ENCODE measurements at regions not wholly inside any gene's neighbourhood (a gene's known extent, or its start where the extent isn't known, plus 50 kb on each side); places are given as distances from the start of the nearest gene placed in this dataset.

DNA sequence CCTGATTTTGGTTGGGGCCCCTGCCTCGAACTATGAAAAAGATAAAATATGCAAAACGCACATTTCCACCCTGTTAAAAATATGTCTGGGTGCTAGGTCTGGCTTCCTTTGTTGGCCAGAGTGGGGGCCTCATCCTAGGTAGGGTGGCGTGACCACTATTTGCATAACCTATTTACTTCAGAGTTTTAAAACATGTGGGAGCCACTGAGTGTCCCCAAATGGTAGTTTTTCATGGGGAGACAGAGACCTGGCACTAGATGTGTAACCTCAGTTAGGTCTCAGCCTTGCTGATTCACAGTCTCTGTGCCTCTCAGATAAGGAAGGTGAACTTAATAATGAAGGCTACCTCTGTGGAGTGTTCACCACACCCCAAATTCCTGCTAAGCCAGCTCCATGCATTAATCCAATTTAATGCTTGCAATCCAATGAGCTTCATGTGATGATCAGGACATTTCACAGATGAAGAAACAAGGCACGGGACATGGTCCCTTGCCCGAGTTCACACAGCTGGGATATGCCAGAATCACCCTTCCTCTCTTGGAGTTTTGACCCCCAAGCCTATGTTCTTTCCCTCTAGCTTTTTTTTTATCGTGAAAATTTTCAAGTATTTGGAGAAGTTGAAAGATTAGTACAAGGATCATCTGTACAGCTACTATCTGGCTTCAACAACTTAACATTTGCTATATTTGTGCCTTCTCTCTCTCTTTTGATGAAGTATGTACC is 103.4 kb downstream of the IRF8 start:
- H3K9me3 ChIP-seq (ENCODE audit: low read depth, low read length): no peaks in the 10 kb centered on the region
- H3K27ac ChIP-seq (ENCODE audit: low read depth, low read length): no peak overlapping the region
- no peaks in the 10 kb centered on the region for H4K20me1 ChIP-seq (ENCODE audit: insufficient read depth, low read length)
- no peaks in the 10 kb centered on the region for H3K79me2 ChIP-seq (ENCODE audit: insufficient read depth, low read length)
- H3K4me1 ChIP-seq (ENCODE audit: insufficient read depth, low read length): no peaks in the 10 kb centered on the region
- TF ChIP-seq, protein P1, sequence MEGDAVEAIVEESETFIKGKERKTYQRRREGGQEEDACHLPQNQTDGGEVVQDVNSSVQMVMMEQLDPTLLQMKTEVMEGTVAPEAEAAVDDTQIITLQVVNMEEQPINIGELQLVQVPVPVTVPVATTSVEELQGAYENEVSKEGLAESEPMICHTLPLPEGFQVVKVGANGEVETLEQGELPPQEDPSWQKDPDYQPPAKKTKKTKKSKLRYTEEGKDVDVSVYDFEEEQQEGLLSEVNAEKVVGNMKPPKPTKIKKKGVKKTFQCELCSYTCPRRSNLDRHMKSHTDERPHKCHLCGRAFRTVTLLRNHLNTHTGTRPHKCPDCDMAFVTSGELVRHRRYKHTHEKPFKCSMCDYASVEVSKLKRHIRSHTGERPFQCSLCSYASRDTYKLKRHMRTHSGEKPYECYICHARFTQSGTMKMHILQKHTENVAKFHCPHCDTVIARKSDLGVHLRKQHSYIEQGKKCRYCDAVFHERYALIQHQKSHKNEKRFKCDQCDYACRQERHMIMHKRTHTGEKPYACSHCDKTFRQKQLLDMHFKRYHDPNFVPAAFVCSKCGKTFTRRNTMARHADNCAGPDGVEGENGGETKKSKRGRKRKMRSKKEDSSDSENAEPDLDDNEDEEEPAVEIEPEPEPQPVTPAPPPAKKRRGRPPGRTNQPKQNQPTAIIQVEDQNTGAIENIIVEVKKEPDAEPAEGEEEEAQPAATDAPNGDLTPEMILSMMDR (IDR thresholded peaks at IDR 0.05; ENCODE audit: extremely low read depth, low read depth, low read length): no peak
- H3K36me3 ChIP-seq (ENCODE audit: insufficient read depth, low read length): no peaks in the 10 kb centered on the region
- no peak overlapping the region for H3K4me2 ChIP-seq (ENCODE audit: insufficient read depth, low read length)
- no peak overlapping the region for H3K4me3 ChIP-seq (ENCODE audit: insufficient read depth, low read length)
- peaks cover 11% of the 10 kb centered on the region for H3K27me3 ChIP-seq (ENCODE audit: insufficient read depth, low read length)
- DNase-seq (ENCODE audit: insufficient read length, low spot score, missing footprints): peak; percentile 14
- H2AFZ ChIP-seq (ENCODE audit: low read length): no peak overlapping the region

DNA sequence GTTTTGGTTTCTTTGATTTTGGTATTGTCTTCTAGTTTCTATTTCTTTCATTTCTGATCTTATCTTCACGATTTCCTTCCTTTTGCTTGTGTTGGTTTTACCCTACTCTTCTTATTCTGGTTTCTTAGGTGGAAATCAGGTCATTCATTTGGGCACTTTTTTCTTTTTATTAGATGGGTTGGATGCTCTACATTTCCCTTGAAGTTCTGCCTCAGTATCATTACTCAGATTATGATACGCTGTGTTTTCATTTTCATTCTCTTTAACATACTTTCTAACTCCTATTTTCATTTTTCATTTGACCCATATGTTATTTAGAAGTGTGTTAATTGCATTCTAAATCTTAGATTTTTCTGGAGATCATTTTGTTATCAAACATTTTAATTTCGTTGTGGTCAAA is 108.6 kb downstream of the IRF8 start:
- Histone ChIP-seq H3K36me3 (ENCODE audit: insufficient read depth, low read length) (no peaks in the 10 kb centered on the region), H3K79me2 (ENCODE audit: insufficient read depth, low read length) (no peaks in the 10 kb centered on the region), H3K27me3 (ENCODE audit: insufficient read depth, low read length) (peaks cover 8% of the 10 kb centered on the region), H3K4me3 (ENCODE audit: insufficient read depth, low read length) (no peak overlapping the region), H3K4me1 (ENCODE audit: insufficient read depth, low read length) (no peaks in the 10 kb centered on the region), H3K4me2 (ENCODE audit: insufficient read depth, low read length) (no peak overlapping the region), H3K9me3 (ENCODE audit: low read depth, low read length) (no peaks in the 10 kb centered on the region), H3K27ac (ENCODE audit: low read depth, low read length) (no peak overlapping the region), H2AFZ (ENCODE audit: low read length) (no peak overlapping the region), H4K20me1 (ENCODE audit: insufficient read depth, low read length) (no peaks in the 10 kb centered on the region)
- no peak for DNase-seq (ENCODE audit: insufficient read length, low spot score, missing footprints)
- TF ChIP-seq, protein P1 (IDR thresholded peaks at IDR 0.05; ENCODE audit: extremely low read depth, low read depth, low read length): no peak

DNA sequence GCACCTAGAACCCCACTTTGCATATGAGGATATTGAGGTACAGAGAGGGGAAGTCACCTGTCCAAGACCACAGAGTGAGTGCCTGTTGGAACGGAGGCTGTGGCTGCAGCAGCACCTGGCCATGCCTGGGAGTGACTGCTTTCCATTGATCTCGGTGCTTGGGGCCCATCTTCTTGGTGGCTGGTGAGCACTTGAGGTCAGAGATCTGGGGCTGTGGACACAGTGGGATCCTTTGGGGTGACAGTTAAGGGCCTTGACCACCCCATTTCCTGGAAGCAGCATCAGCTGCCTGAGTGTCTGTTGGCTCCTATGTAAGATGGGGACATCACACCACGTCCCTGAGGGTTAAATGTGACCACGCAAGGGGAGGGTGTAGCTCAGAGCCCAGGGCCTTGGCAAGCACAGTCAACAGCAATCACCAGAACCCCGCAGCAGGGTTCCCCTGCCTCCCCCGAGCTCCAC is 111.7 kb downstream of the IRF8 start:
- H3K4me2 ChIP-seq (ENCODE audit: insufficient read depth, low read length): no peak overlapping the region
- H3K27ac ChIP-seq (ENCODE audit: low read depth, low read length): no peak overlapping the region
- no peaks in the 10 kb centered on the region for H3K9me3 ChIP-seq (ENCODE audit: low read depth, low read length)

DNA sequence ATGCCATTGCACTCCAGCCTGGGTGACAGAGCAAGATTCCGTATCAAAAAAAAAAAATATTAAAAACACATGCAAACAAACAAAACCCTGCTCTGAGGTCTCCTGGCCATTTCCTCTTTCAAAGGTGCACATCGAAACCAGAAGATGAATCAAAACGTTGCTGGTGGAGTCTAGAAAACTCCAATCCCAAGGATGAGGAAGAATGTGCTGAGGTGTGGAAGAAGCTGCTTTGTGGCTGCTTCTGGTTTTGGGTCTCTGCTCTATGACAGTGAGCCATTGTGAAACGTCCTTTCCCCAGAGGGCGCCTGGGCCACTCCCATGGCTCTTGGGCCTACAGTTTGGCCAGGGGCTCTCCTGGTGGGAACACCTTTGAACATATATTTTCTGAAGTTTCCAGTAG is 112.6 kb downstream of the IRF8 start:
- Histone ChIP-seq H3K79me2 (ENCODE audit: insufficient read depth, low read length) (no peaks in the 10 kb centered on the region), H2AFZ (ENCODE audit: low read length) (no peak overlapping the region), H3K27me3 (ENCODE audit: insufficient read depth, low read length) (no peaks in the 10 kb centered on the region), H3K4me2 (ENCODE audit: insufficient read depth, low read length) (no peak overlapping the region), H3K27ac (ENCODE audit: low read depth, low read length) (no peak overlapping the region), H3K4me3 (ENCODE audit: insufficient read depth, low read length) (no peak overlapping the region), H3K36me3 (ENCODE audit: insufficient read depth, low read length) (no peaks in the 10 kb centered on the region), H3K9me3 (ENCODE audit: low read depth, low read length) (no peaks in the 10 kb centered on the region), H3K4me1 (ENCODE audit: insufficient read depth, low read length) (no peaks in the 10 kb centered on the region), H4K20me1 (ENCODE audit: insufficient read depth, low read length) (no peaks in the 10 kb centered on the region)
- peak; percentile 17 for DNase-seq (ENCODE audit: insufficient read length, low spot score, missing footprints)
- TF ChIP-seq, protein P1 (IDR thresholded peaks at IDR 0.05; ENCODE audit: extremely low read depth, low read depth, low read length): no peak

More for the DNA sequence above, 111.7 kb downstream of the IRF8 start:
- no peaks in the 10 kb centered on the region for H3K79me2 ChIP-seq (ENCODE audit: insufficient read depth, low read length)
- DNase-seq (ENCODE audit: insufficient read length, low spot score, missing footprints): no peak
- H4K20me1 ChIP-seq (ENCODE audit: insufficient read depth, low read length): no peaks in the 10 kb centered on the region
- no peaks in the 10 kb centered on the region for H3K36me3 ChIP-seq (ENCODE audit: insufficient read depth, low read length)
- TF ChIP-seq, protein P1 (IDR thresholded peaks at IDR 0.05; ENCODE audit: extremely low read depth, low read depth, low read length): no peak
- no peaks in the 10 kb centered on the region for H3K27me3 ChIP-seq (ENCODE audit: insufficient read depth, low read length)
- H3K4me3 ChIP-seq (ENCODE audit: insufficient read depth, low read length): no peak overlapping the region
- no peaks in the 10 kb centered on the region for H3K4me1 ChIP-seq (ENCODE audit: insufficient read depth, low read length)
- H2AFZ ChIP-seq (ENCODE audit: low read length): no peak overlapping the region
